ENCODE measurements at regions not wholly inside any gene's neighbourhood (a gene's known extent, or its start where the extent isn't known, plus 50 kb on each side); places are given as distances from the start of the nearest gene placed in this dataset.

DNA sequence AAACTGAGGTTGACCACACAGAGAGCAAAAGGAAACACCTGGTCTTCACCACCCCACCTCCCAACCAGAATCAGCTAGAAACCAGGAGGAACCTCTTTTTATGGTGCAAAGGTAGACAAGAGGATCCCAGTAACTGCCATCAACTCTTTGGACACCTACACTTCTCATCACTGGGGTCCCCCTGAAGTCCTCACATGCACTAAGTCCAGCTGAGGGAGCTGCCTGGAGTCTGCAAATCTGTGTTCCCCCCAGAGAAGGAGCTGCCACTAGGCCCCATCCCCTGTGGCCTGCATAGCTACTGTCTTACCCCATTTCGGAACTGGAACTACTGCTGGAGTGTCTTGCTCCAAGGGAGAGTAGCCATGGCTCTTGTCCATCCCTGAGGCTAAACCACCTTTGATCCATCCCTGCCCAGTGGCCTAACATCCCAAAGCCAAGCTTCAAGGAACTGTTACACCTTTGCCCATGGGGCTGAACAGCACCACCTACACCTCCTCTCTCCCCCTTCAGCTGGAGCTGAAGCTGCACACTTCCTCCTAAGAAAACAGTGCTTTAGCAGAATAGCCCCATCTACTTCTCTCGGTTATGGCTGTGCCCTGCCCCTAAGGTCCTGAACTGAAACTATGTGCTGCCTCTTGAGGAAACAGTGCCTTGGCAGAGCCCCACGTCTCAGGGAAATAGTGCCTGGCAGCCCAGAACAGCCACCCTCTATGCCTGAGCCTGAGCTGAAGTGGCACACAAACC, 85.4 kb upstream of the CD53 start:
- TF ChIP-seq, protein P1, sequence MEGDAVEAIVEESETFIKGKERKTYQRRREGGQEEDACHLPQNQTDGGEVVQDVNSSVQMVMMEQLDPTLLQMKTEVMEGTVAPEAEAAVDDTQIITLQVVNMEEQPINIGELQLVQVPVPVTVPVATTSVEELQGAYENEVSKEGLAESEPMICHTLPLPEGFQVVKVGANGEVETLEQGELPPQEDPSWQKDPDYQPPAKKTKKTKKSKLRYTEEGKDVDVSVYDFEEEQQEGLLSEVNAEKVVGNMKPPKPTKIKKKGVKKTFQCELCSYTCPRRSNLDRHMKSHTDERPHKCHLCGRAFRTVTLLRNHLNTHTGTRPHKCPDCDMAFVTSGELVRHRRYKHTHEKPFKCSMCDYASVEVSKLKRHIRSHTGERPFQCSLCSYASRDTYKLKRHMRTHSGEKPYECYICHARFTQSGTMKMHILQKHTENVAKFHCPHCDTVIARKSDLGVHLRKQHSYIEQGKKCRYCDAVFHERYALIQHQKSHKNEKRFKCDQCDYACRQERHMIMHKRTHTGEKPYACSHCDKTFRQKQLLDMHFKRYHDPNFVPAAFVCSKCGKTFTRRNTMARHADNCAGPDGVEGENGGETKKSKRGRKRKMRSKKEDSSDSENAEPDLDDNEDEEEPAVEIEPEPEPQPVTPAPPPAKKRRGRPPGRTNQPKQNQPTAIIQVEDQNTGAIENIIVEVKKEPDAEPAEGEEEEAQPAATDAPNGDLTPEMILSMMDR (conservative IDR thresholded peaks at IDR 0.05): no peak
- no peak for TF ChIP-seq ZFX (IDR thresholded peaks at IDR 0.05)
